Erythroblast (primary cell): ENCODE measurements at regions not wholly inside any gene's neighbourhood (a gene's known extent, or its start where the extent isn't known, plus 50 kb on each side); places are given as distances from the start of the nearest gene placed in this dataset.

Experiments
- GATA1 ChIP-seq: IDR thresholded peaks from 2 replicates; pipeline ENCODE4 v1.6.1; 2011; ENCODE audit warnings: low read depth, mild to moderate bottlenecking, control low read depth, low read length, moderate library complexity
- POLR2A ChIP-seq: IDR thresholded peaks from 2 replicates; pipeline ENCODE4 v1.6.1; 2011; ENCODE audit warnings: mild to moderate bottlenecking, low read length

DNA sequence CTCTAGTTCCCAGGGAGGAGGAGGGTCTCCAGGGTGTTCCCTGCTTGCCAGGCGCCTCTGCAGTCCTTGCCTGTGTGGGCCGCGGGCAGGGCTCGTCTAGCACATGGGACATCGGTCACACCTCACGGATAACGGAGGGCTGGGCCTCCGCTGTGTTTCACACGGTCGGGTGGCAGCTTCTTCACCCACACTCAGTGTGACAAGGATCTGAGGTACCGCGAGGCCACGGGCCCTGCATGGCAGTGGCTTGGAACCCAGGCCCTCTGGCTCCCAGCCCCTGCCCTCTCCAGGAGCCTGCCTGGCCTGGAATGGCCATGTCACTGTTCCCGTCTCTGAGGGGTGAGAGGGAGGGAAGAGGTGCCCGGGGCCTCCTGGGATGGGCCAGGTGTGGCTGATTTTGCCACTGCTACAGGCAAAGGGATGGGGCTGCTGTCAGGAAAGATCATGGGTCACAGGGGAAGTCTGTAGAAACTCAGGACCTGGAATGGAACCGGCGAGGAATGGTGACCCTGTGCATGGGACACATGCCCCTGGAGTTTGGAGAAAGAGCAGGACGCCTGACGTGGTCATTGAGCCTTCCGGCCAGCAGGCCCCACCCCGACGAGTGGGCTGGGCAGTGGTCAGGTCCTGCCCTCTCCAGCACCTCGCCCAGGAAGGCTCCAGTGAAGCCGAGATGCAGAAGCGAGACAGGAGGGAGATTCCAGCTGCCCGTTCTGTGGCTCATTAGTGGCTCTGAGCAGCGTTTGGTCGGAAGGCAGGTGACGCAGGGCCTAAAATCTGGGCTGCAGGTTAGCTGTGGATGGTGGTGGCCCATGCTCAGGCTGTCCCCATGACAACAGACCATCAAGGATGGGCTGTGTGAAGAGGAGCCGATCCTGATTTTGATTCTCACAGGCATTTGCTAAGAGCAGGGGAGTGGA, 76.5 kb upstream of the GSE1 start:
- TF ChIP-seq POLR2A = no peak
- no peak for TF ChIP-seq GATA1
